ENCODE measurements at regions not wholly inside any gene's neighbourhood (a gene's known extent, or its start where the extent isn't known, plus 50 kb on each side); places are given as distances from the start of the nearest gene placed in this dataset.

DNA sequence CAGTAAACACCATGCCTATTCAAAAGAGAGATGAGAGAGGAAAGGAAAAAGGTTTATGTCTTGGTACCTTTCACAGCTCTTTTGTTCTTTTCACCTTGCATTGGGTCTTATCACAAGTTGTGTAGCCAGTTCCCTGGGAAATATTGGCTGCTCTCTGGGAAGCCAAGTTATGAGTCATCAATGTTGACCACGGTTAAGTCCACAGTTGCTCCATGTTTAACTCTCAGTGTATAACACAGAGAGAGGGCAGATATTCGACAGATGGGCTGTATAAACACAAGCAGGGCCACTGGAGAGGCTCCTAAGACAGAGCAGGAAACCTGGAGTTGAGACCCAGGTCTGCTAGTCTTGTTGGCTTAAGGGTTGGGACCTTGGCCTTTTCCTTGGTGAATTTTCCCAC, 718.6 kb downstream of the QKI start:
- DNase-seq (ENCODE audit: low spot score) = no peak
- TF ChIP-seq, protein P1, sequence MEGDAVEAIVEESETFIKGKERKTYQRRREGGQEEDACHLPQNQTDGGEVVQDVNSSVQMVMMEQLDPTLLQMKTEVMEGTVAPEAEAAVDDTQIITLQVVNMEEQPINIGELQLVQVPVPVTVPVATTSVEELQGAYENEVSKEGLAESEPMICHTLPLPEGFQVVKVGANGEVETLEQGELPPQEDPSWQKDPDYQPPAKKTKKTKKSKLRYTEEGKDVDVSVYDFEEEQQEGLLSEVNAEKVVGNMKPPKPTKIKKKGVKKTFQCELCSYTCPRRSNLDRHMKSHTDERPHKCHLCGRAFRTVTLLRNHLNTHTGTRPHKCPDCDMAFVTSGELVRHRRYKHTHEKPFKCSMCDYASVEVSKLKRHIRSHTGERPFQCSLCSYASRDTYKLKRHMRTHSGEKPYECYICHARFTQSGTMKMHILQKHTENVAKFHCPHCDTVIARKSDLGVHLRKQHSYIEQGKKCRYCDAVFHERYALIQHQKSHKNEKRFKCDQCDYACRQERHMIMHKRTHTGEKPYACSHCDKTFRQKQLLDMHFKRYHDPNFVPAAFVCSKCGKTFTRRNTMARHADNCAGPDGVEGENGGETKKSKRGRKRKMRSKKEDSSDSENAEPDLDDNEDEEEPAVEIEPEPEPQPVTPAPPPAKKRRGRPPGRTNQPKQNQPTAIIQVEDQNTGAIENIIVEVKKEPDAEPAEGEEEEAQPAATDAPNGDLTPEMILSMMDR (IDR thresholded peaks at IDR 0.05) = no peak
- Histone ChIP-seq H3K4me3 (no peak overlapping the region), H3K27ac (no peak overlapping the region)

DNA sequence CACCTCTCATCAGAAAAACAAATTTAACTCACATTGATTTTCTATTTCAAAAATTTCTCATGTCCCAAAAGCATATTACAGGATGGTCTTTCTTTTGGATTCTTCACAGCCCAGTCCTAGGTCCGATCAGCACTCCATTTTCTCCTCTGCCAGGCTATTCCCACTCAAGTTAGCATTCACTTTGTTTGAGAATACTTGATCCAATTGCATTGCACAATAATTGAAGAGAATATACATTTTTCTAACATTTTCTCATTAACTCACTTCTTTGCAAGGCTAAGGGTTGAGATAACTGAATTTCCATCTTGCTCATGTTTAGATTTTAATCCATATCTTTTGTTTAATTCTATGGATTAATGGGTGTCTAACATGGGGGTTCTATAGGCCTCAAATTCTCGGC, 716.1 kb downstream of the QKI start:
- Histone ChIP-seq H3K4me3 (no peak overlapping the region), H3K27ac (no peak overlapping the region)
- TF ChIP-seq, protein P1 (IDR thresholded peaks at IDR 0.05) = no peak
- no peak for DNase-seq (ENCODE audit: low spot score)

DNA sequence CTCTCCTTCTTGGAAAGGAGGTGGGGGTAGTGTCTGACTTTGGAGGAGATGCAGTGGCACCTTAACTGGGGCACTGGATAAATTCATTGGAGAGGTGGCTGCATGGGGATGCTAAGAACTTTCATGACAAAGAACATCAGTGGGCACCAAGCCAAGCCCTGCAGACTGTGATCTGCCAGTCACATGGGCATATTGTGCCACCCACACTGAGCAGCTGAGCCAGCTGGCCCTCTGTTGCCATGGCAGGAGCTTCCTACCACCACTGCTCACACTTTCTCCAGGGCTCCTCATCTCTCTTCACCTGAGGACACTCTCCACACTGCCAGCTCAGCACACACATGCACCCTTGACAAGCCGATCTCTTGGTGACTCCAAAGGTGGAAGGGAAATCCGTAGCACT, 715.6 kb downstream of the QKI start:
- no peak for DNase-seq (ENCODE audit: low spot score)
- TF ChIP-seq, protein P1 (IDR thresholded peaks at IDR 0.05) = no peak
- no peak overlapping the region for H3K27ac ChIP-seq
- no peak overlapping the region for H3K4me3 ChIP-seq

DNA sequence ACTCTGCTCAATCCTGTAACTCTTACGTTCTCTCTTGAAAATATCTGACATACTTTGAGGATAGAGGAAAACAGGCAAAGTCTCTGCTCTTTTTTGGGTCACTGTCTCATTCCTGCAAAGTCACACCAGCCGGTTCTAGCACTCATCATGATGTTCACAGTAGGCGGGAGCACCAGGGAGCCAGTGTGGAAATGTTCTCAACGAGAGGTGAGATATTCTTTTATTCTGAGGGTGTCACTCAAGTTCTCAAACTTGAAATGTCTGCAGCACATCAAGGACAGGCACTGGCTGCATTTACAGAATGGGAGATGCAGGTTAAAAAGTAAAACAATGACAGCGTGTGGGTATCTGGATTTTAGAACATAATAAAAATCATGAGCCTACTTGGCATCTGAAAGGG, 714.7 kb downstream of the QKI start:
- TF ChIP-seq, protein P1 (IDR thresholded peaks at IDR 0.05) = no peak
- no peak for DNase-seq (ENCODE audit: low spot score)
- Histone ChIP-seq H3K27ac (no peak overlapping the region), H3K4me3 (no peak overlapping the region)

DNA sequence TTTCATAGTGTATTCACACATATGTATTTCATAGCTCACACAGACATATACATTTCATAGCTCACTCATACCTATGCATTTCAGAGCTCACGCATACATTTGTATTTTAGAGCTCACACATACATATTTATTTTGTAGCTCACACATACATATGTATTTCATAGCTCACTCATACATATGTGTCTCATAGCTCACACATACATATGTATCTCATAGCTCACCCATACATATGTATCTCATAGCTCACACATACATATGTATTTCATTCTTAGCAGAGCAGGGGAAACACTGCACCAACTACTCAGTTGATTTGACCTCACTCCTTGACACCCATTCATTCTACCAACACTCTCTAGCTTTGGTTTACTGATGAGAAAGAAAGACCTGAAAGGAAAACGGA, 713.6 kb downstream of the QKI start:
- Histone ChIP-seq H3K4me3 (no peak overlapping the region), H3K27ac (no peak overlapping the region)
- no peak for DNase-seq (ENCODE audit: low spot score)
- TF ChIP-seq, protein P1 (IDR thresholded peaks at IDR 0.05) = no peak

DNA sequence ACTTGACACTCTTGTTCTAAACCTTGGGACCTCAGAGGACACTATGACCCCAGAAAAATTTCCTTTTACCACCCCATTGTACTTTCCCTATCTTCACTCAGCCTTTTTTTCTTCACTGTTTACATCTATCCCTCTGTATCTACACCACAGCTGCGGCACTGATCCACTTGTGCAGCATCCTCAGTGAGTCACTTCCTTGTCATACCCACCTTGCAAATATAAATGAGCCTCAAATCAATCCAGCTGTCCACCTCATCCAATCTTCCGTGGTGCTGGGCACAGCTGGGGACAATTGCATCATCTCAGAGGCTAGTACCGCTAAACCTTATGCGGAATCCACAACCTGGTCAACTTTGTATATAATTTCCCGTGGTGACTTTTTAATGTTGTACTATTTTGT, 710.5 kb downstream of the QKI start:
- DNase-seq (ENCODE audit: low spot score) = no peak
- Histone ChIP-seq H3K4me3 (no peak overlapping the region), H3K27ac (no peak overlapping the region)
- TF ChIP-seq, protein P1 (IDR thresholded peaks at IDR 0.05) = no peak

DNA sequence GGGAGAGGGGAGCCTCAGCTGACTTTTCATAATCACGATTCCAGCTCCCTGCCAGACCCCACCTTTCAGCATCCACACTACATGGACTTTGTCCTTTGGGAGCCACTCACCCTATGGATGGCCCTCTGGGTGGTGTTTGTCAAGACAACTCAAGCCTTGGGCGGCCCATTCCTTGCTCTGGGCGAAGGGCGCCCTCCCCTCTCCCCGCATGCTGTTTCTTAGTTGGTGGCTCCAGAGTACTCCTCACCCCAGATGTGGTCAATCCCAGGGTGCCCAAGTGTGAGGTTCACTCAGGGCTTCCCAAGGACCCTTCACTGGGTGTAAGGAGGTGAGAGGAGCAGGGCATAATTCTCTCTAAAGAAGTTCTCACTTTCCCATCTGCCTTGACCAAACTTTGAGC, 710.0 kb downstream of the QKI start:
- TF ChIP-seq, protein P1 (IDR thresholded peaks at IDR 0.05) = no peak
- H3K27ac ChIP-seq = no peak overlapping the region
- no peak for DNase-seq (ENCODE audit: low spot score)
- H3K4me3 ChIP-seq = no peak overlapping the region
